Stimulated activated CD8-positive, alpha-beta memory T cell treated with anti-CD3 and anti-CD28 coated beads, Interleukin-12 subunit alpha, Interleukin-12 subunit beta, amount 100 ng/mL, for 4 hours (primary cell): ENCODE measurements at regions not wholly inside any gene's neighbourhood (a gene's known extent, or its start where the extent isn't known, plus 50 kb on each side); places are given as distances from the start of the nearest gene placed in this dataset.
"Not testable (repeated sequence)": the region's sequence is repeated elsewhere in the genome, so short reads cannot be mapped to it uniquely, and the experiment has no call there.

Experiments used
- DNase-seq: peaks from one replicate; pipeline ENCODE4 v3.0.0-alpha.2; 2020; ENCODE audit warnings: low read depth

GRCh38 chr18:59057969-59058368 lies 81.7 kb upstream of the SEC11C start:
- DNase-seq, result no peak

GRCh38 chr18:59059140-59059539 lies 80.5 kb upstream of the SEC11C start:
- no peak for DNase-seq

- DNase-seq, result no peak
These were observed 79.1 kb upstream of the SEC11C start for GRCh38 chr18:59060551-59060950.

GRCh38 chr18:59061914-59062642 lies 77.6 kb upstream of the SEC11C start:
- DNase-seq, result no peak

- no peak for DNase-seq
These were observed 77.1 kb upstream of the SEC11C start for GRCh38 chr18:59062643-59063006.

DNA sequence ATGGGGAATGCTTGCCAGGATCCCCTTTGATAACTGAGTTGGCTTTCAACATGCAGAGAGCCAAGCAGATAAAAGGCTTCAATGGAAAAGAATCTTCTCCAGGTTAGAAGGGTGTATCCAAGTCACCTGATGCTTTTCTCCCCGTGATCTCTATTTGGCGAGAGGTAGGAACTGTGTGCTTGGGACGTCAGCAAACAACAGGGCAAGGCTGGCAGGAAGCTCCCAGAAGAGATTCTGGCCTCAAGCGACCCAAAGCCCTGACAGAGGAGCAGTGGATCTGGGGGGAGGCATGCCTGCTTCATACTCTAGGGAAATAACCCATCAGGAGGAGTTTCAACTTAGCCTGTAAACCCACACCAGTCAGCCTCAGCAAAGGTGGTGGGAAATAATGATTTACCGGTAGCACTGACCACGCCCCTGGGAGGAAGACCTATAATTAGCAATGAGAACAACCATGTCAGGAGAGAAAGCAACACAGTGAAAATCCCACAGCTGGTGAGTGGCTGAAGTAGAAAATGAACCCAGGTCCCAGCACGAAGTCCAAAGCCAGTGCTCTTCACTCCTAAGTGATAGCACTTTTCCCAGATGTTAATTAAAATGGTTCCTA lies 76.3 kb upstream of the SEC11C start:
- no peak for DNase-seq

GRCh38 chr18:59063912-59064311 lies 75.8 kb upstream of the SEC11C start:
- DNase-seq, result no peak

- DNase-seq, result no peak
These were observed 74.0 kb upstream of the SEC11C start for GRCh38 chr18:59065684-59066083.

DNA sequence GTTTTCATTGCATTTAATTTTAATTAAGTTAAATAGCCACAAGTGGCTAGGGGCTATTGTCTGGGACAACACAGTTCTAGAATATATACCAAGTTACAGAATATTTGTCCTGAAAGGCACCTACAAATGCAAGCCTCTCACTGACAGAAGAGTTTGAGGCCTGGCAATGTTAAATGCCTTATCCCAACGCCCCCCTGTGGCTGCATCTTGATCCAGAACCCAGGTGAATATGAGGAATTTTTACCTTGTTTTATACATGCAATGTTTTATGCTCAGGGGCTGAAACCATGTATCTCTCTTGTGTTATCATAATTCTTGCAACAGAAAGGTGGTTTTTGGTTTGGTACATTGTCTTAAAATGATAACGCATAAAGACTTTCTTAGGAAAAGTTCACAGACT lies 71.8 kb upstream of the SEC11C start:
- no peak for DNase-seq

- no peak for DNase-seq
These were observed 71.2 kb upstream of the SEC11C start for GRCh38 chr18:59068276-59069071.

DNA sequence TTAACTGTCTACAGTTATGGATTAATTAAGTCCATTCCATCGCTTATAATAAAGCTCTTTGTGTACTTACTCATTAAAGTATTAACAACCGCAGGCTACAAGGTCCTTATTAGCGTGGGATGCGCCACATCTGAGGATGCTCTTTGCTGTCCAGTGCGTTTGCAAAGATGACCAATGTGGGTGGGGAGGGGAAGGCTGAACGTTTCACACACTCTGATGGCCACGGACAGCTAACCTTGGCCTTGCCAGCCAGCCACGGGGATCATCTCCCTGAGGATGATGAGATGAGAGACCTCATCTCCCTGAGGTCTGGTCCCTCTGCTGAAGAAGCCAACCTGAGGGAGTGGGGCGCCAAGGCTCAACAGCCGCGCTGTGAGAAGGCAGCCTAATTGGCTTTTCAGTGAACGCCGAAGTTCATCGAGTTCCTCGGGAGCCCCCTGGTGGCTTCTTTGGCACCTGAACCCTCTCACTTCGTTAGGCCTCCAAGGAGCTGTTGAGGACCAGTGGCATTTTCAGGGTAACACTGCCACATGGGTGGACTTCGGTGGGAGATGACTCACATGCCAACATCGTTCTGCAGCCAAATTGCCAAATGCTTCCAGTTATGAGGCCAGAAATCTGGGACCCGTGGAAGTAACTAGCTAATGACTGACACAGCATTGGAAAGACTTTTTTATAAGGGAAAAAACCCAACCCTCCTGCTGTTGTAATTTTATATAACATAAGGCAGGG lies 69.3 kb upstream of the SEC11C start:
- DNase-seq, result peak; percentile 37

GRCh38 chr18:59072727-59073421 lies 66.8 kb upstream of the SEC11C start:
- no peak for DNase-seq

GRCh38 chr18:59075923-59076322 lies 63.8 kb upstream of the SEC11C start:
- DNase-seq, result no peak

DNA sequence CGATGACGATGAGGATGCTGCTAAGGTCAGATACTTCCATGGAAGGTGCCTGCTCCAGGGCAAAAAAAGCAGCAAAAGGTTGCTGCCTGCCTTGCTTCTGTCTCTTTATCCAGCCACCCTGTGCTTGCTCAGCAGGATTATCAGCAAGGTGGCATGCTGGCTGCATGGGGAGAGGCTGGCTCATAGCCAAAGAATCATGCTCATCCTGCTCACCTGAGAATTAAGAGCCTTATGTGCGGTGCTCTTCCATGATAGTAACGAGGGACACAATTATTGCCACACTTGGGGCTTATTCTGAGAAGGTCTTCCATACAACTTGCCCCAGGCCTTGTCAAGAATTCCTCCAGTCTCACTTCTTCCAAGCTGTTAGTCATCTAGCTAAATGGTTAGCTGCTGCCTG lies 60.4 kb upstream of the SEC11C start:
- no peak for DNase-seq

DNA sequence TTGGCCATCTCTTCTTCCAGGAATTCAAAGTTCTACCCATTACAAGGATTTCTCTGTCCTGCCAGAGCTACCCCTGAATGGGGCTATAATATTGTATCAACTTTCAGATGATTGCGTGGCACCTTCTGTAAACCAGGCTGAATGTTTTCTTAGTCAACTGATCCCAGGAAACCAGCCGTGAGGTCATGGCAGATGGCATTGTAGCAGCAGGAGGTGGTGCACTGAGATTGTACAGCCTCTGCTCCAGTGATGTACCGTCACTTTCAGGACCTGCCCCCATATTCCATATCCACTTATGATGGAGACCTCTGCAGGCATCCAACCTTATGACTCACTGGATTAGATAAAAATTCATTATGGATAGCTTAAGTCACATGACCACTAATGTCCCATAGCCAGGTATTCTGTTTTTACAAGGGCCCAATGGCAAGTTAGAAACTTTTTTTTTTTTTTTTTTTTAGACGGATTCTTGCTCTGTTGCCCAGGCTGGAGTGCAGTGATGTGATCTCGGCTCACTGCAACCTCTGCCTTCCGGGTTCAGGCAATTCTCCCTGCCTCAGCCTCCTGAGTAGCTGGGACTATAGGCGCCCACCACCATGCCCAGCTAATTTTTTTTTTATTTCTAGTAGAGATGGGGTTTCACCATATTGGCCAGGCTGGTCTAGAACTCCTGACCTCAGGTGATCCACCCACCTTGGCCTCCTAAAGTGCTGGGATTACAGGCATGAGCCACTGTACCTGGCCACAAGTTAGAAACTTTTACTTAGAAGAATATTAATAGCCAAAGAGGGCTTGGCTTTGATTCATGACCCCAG lies 59.8 kb upstream of the SEC11C start:
- DNase-seq, result not testable (repeated sequence)

- DNase-seq, result no peak
These were observed 56.4 kb upstream of the SEC11C start for GRCh38 chr18:59083136-59083818.

DNA sequence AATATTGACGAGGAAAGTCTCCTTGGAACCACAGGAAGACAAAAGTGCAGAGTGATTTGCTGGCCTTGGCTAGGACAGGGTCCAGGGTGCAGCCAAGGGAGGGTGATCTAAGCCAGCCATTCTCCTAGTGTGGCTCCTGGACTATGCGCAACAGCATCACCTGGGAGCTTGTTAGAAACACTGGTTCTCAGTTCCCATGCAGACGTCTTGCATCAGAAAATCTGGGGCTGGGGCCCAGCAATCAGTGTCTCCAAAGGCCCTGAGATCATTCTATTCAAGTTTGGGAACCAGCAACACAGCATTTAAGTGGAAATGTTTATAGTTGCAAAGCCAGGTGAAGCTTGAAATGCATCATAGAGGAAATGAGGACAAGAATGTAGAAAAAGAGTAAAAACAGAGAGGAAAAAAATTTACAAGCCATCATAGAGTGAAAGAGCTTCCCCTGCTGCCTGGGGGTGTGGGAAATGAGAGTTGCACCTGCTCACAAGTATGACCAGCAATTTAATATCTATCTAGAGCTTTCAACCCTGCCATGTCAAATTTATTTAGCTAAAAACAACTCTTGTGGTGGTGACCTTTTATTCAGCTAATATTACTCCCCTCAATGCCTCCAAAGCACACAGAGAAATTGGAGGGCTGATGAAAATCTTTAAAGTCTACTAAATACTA lies 54.4 kb upstream of the SEC11C start:
- no peak for DNase-seq

- no peak for DNase-seq
These were observed 53.9 kb upstream of the SEC11C start for GRCh38 chr18:59085797-59086196.

DNA sequence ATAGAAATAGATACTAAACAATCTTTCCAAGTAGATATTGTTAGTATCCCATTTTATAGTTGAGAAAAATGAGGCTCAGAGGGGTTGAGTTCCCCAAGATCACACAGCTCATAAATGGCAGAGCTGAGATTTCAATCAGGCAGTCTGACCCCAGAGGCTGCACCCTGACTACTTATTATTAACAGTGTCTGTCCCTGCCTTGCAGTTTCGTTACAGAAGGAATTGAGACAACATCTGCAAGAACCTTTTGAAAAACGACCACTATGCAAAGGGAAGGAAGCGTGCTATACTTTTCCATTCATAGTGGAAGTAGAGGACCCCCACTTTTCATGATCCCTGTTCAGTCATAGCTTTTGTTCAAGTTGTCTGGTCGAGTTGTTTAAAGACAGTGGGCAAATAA lies 53.2 kb upstream of the SEC11C start:
- DNase-seq, result no peak

- DNase-seq, result no peak
These were observed 52.3 kb upstream of the SEC11C start for GRCh38 chr18:59087391-59087790.
